Tibial nerve (tissue), 4 donors: ENCODE measurements at regions not wholly inside any gene's neighbourhood (a gene's known extent, or its start where the extent isn't known, plus 50 kb on each side); places are given as distances from the start of the nearest gene placed in this dataset.

ENCODE experiments used
- EP300 ChIP-seq, 2 donors: sonication (generic); formaldehyde crosslinking; IDR thresholded peaks; one replicate each; pipeline ENCODE4 v1.6.1; 2017; ENCODE audit warnings: antibody characterized with exemption in 2 of 2, mild to moderate bottlenecking in 1 of 2
- POLR2A ChIP-seq, 2 donors: fragments of 450-650 bp; IDR thresholded peaks; one replicate each; pipeline ENCODE4 v1.6.1; 2017; ENCODE audit warnings: antibody characterized with exemption in 2 of 2, mild to moderate bottlenecking in 2 of 2, moderate library complexity in 2 of 2
- TF ChIP-seq, protein P1 (sequence below), 5 experiments: fragments of 200-600 bp in 3 of 5; fragments of 450-650 bp in 2 of 5; sonication (generic) in 3 of 5; IDR thresholded peaks; one replicate each; pipeline ENCODE4 v1.5.1; 2016 to 2019; ENCODE audit warnings: antibody characterized with exemption in 5 of 5, mild to moderate bottlenecking in 3 of 5, moderate library complexity in 2 of 5

DNA sequence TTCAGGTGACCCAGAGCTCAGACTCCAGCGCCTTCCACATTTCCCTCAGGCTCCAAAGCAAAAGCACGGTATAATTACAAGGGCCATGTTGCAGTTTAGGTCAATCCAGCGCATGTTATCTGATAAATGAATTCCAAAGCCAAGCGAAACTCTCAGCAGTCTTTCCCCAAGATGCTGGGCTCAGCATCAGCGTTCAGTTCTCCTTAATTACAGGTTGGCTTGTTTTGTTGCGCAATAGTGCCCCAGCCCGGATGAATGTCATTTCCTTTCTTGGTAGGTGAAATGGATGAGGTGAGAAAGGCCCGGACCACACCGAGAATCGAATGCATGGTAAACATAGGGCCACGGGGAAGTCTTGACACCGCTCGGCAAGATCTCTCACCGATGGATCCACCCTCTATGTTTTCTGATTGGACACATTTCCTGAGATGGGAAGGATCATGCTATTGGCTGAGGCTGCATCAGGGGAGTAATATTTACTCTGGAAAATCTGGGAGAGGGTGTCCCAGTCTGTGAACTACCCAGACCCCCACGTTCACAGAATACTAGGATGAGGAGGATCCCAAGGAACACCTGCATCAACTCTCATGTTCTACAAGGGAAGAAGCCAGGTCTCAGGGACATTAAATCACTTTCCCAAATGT, 221.2 kb upstream of the ANKRD55 start:
- TF ChIP-seq, protein P1, sequence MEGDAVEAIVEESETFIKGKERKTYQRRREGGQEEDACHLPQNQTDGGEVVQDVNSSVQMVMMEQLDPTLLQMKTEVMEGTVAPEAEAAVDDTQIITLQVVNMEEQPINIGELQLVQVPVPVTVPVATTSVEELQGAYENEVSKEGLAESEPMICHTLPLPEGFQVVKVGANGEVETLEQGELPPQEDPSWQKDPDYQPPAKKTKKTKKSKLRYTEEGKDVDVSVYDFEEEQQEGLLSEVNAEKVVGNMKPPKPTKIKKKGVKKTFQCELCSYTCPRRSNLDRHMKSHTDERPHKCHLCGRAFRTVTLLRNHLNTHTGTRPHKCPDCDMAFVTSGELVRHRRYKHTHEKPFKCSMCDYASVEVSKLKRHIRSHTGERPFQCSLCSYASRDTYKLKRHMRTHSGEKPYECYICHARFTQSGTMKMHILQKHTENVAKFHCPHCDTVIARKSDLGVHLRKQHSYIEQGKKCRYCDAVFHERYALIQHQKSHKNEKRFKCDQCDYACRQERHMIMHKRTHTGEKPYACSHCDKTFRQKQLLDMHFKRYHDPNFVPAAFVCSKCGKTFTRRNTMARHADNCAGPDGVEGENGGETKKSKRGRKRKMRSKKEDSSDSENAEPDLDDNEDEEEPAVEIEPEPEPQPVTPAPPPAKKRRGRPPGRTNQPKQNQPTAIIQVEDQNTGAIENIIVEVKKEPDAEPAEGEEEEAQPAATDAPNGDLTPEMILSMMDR (IDR thresholded peaks at IDR 0.05), result no peak
- TF ChIP-seq POLR2A (IDR thresholded peaks at IDR 0.05) (no peak), EP300 (IDR thresholded peaks at IDR 0.05) (no peak)
